ENCODE measurements at regions not wholly inside any gene's neighbourhood (a gene's known extent, or its start where the extent isn't known, plus 50 kb on each side); places are given as distances from the start of the nearest gene placed in this dataset.
"Not testable (repeated sequence)": the region's sequence is repeated elsewhere in the genome, so short reads cannot be mapped to it uniquely, and the experiment has no call there.

GRCh38 chr2:161480123-161480522, 64.0 kb downstream of the TBR1 start:
- no peak for DNase-seq (ENCODE audit: low spot score)

GRCh38 chr2:161481619-161482018, 65.5 kb downstream of the TBR1 start:
- DNase-seq (ENCODE audit: low spot score) = no peak

- no peak for DNase-seq (ENCODE audit: low spot score)
Observed at GRCh38 chr2:161484061-161484460, 68.0 kb downstream of the TBR1 start.

- DNase-seq (ENCODE audit: low spot score) = no peak
Observed at GRCh38 chr2:161486111-161486510, 70.0 kb downstream of the TBR1 start.

GRCh38 chr2:161488131-161488699, 72.1 kb downstream of the TBR1 start:
- DNase-seq (ENCODE audit: low spot score) = no peak

- no peak for DNase-seq (ENCODE audit: low spot score)
Observed at GRCh38 chr2:161488879-161489278, 72.8 kb downstream of the TBR1 start.

- peak; percentile 3 for DNase-seq (ENCODE audit: low spot score)
Observed at GRCh38 chr2:161500892-161501610, 85.0 kb downstream of the TBR1 start.

GRCh38 chr2:161502279-161502678, 86.2 kb downstream of the TBR1 start:
- not testable (repeated sequence) for DNase-seq (ENCODE audit: low spot score)

- DNase-seq (ENCODE audit: low spot score) = not testable (repeated sequence)
Observed at GRCh38 chr2:161504628-161505289, 88.7 kb downstream of the TBR1 start.

- DNase-seq (ENCODE audit: low spot score) = not testable (repeated sequence)
Observed at GRCh38 chr2:161505466-161505865, 89.4 kb downstream of the TBR1 start.

- not testable (repeated sequence) for DNase-seq (ENCODE audit: low spot score)
Observed at GRCh38 chr2:161513295-161514032, 97.4 kb downstream of the TBR1 start.

- DNase-seq (ENCODE audit: low spot score) = no peak
Observed at GRCh38 chr2:161522796-161523195, 101.4 kb upstream of the SLC4A10 start.

- no peak for DNase-seq (ENCODE audit: low spot score)
Observed at GRCh38 chr2:161533218-161533617, 91.0 kb upstream of the SLC4A10 start.

- DNase-seq (ENCODE audit: low spot score) = no peak
Observed at GRCh38 chr2:161546635-161547034, 77.6 kb upstream of the SLC4A10 start.

GRCh38 chr2:161547130-161547529, 77.1 kb upstream of the SLC4A10 start:
- no peak for DNase-seq (ENCODE audit: low spot score)

- DNase-seq (ENCODE audit: low spot score) = no peak
Observed at GRCh38 chr2:161552015-161552414, 72.2 kb upstream of the SLC4A10 start.

- DNase-seq (ENCODE audit: low spot score) = no peak
Observed at GRCh38 chr2:161555826-161556225, 68.4 kb upstream of the SLC4A10 start.

- no peak for DNase-seq (ENCODE audit: low spot score)
Observed at GRCh38 chr2:161556440-161556839, 67.8 kb upstream of the SLC4A10 start.

- no peak for DNase-seq (ENCODE audit: low spot score)
Observed at GRCh38 chr2:161557538-161557937, 66.7 kb upstream of the SLC4A10 start.

- no peak for DNase-seq (ENCODE audit: low spot score)
Observed at GRCh38 chr2:161564906-161565305, 59.3 kb upstream of the SLC4A10 start.

GRCh38 chr2:161569401-161569800, 54.8 kb upstream of the SLC4A10 start:
- DNase-seq (ENCODE audit: low spot score) = no peak

GRCh38 chr2:161570424-161571050, 53.7 kb upstream of the SLC4A10 start:
- no peak for DNase-seq (ENCODE audit: low spot score)

Data from COLO829 (cell line).